NCI-H146 treated with DMSO at 0.1 percent for 48 hours (cell line): ENCODE measurements at regions not wholly inside any gene's neighbourhood (a gene's known extent, or its start where the extent isn't known, plus 50 kb on each side); places are given as distances from the start of the nearest gene placed in this dataset.

Experiments
- DNase-seq: peaks from one replicate; lab custom pipeline; 2025; ENCODE audit not compliant: unreplicated experiment; lab: John Stamatoyannopoulos, UW

DNA sequence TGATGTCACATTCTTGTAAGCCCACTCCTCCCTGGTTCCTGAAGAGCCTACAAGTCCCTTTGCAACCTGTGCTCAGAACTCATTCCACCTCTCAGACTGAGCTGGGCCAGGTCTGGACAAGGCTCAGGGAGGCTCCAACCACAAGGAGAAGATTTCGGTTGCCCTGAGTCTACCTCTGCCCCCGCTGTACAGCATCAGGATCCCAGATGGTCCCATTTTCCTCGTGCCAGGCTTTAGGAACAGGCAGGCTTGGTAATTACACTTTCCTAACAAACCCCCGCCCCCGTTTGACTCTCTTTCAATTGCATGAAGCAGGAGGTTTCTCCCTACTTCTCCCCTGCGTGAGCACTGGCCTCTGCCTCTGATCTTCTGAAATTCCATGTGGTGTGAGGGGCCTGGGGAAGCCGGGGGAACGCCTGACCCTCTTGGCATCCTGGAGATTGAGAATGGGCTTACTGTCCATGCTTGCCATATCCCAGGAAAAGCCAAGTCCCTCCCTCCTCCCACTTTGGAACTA lies 86.9 kb upstream of the CTNNA1 start:
- DNase-seq = no peak

GRCh38 chr5:138665261-138665660 lies 88.0 kb upstream of the CTNNA1 start:
- DNase-seq = no peak

DNA sequence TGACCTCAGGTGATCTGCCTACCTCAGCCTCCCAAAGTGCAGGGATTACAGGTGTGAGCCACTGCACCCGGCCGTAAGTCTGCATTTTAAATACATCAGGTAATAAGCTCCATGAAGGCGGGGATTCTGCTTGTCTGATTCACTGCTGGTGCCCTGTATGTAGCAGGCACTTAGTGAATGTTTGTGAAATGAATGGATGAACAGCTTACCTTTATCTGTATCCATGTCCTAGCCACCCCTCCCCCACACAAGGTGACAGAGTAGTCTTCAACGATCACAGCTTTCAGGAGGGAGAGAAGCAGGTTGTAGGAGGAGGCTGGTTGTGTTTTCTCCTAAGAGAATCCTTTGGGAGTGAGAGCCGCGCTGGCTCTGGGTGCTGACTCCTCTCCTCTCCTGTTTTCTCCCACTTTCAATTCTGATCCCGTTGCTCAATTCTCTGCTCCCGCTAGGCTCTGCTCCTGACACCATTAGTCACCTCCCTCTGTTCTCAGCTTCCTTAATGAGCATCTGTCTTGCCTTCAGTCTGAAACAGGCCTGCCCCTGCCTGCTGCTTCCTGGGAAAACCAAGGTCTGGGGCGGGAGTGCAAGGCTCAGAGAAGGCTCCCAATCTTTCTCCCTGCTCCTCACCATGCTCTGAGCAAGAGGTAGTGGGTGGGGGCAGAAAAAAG lies 88.8 kb upstream of the CTNNA1 start:
- no peak for DNase-seq

DNA sequence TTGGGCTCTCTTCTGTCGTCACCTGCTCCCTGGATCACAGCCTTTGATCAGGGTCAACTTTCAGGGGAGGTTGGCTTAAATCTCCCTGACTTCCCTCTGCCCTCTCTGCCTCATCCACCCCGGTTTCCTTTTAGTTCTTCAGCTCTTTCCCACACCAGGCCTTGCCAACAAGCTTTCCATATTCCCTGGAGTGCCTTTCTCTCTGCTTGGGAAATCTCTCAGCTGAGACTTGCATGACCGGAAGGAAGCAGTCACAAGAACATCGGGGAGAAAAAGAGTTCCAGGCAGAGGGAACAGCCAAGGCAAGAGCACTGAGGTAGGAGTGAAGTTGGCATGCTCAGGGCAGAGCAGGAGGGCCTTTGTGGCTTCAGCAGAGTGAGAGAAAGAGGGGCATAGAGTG lies 88.4 kb upstream of the HSPA9 start:
- DNase-seq = no peak

DNA sequence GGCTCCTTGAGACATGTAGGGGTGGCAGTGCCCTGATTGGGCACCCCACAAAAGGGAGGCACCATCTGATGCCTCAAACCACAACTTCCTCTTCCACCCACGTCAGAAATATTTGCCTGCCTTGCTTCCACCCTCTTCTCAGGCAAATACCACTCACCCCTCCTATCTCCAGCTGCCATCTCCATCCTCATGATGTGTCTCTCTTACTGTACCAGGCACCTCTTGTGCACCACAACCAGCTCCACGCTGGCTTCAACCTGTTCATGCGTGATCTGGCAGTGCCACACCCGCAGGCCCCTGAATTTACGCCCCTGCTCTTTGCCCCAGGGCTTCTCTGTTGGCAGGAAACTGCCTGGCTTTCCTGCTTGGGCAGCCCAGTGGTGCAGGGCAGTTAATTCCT lies 87.8 kb upstream of the HSPA9 start:
- no peak for DNase-seq

DNA sequence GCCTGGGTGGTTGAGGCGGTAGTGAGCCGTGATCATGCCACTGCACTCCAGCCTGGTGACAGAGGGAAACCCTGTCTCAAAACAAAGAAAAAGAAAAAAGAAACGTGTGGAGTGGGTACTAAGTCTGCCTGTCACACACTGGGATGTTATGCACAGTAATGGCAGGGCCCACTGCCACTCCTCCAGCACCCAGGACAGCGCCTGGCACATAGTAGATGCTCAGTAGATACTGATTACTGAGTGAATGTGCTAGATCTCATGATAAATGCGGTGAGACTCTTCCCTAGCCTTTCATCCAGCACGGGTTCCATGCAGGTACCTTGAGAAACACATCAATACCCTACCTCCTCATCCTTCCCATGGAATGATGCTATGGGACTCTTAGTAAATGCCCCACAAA lies 87.4 kb upstream of the HSPA9 start:
- no peak for DNase-seq

- no peak for DNase-seq
Observed at GRCh38 chr5:138661991-138662434, 86.8 kb upstream of the HSPA9 start.

DNA sequence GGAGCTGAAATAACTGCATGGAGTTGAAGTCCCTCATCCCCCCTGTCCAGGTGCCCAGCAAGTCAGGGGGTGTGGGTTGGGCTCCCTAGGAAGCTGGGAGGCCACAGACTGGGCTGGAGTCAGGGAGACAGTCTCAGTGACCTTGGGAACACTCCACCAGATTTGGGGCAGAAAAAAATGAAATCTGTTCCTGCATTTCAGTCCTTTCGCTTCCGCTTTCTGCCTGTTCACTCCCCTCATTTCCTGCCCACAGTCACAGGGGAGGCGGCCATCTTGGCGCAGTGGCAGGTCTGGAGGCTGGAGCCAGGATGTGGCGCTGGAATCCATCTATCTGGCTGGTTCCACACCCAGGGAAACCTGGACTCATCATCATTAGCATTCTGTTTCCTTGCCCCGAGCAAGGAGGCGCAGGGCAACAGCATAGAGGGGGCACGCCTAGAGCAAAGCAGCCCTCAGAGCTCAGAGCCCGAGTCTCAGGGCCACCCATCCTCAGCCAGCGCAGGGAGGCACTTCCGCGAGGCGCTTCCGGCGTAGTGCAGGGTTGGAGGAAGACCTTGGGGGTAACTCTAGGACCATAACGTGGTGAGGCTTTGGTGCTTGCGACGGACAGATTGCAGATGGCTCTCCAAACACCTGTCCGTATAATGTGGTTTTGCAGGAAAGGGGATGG lies 86.2 kb upstream of the HSPA9 start:
- DNase-seq = no peak

- DNase-seq = no peak
Observed at GRCh38 chr5:138660051-138660572, 84.9 kb upstream of the HSPA9 start.

DNA sequence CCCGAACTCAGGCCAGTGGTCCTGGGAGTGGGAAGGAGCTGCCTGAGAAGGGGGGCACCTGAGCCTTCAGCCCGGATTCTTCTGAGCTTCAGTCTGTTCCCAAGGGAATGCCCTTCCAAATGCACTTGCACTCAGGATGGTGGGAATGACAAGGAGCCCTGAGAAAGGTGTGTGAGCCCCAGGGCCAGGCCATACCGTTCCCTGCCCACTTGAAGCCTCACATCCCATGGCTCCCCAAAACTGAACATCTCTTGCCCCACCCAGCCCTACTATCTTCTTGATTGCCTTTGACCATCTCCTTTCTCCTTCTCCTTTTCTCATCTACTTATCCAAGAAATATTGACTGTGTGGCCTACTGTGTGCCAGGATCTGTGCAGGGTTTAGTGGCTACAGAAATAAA lies 84.4 kb upstream of the HSPA9 start:
- DNase-seq = no peak

- DNase-seq = no peak
Observed at GRCh38 chr5:138659121-138659520, 83.9 kb upstream of the HSPA9 start.

DNA sequence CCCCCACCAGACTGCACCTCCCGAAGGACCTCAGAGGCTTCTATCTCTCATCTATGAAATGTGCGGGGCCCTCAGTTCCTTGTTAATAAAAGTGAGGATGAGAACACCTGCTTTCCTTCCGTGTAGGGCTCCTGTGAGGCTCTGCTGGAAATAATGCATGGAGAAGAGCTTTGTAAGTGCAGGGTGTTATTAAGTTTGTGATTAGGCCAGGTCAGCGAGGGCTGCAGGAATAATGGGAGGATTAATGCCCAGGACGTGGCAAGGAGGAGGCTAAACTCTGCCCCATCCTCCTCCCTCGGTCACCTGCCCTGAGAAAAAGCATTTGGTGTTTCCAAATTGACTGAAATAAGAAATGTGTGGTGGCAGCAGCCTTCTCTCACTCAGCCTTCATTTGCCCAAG lies 83.5 kb upstream of the HSPA9 start:
- no peak for DNase-seq

- DNase-seq = no peak
Observed at GRCh38 chr5:138657360-138657759, 82.2 kb upstream of the HSPA9 start.

DNA sequence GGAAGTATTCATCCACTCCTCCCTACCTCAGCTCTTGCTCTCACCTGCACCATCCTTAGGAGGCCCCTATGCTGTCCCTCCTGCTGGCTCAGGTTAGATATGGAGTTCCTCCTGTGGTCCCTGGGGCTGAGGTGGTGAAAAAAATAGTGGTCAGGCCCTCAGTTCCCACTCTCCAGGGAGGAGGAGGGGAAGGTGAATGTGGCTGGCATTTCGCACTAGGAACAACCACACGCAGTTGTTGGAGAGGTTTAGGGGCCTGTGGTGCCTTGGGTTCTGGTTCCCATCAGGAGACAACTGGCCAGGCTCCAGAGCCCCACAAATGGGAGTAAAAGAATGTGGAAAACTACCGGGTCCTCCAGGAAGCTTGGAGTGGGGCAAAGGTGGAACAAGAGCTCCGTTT lies 81.7 kb upstream of the HSPA9 start:
- DNase-seq = no peak

DNA sequence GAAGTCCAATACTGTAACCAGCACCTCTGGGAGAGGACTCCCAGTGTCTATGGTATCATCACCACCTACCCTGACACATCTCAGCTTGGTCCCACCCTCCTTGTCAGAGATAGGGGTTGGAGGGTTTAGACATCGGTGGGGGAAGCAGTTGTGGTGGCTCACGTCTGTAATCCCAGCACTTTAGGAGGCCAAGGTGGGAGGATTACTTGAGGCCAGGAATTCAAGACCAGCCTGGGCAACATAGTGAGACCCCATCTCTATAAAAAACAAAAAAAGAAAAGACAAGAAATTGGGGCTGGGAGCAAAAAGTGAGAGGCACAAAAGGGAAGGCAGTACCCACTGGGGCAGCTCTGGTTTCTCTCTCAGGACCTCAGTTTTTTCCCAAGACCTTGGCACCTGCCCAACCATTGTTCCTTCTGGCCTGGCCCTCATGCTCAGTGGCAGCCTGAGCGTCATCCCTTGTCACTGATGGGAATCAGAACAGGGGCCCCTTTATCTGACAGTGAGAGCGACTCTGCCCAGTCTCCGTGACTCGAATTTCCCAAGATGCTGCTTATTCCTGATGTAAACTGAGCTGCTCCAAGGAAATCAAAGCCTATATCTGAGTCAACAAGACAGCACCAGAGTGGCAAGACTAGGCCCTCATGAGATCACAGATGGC lies 80.5 kb upstream of the HSPA9 start:
- DNase-seq = no peak

DNA sequence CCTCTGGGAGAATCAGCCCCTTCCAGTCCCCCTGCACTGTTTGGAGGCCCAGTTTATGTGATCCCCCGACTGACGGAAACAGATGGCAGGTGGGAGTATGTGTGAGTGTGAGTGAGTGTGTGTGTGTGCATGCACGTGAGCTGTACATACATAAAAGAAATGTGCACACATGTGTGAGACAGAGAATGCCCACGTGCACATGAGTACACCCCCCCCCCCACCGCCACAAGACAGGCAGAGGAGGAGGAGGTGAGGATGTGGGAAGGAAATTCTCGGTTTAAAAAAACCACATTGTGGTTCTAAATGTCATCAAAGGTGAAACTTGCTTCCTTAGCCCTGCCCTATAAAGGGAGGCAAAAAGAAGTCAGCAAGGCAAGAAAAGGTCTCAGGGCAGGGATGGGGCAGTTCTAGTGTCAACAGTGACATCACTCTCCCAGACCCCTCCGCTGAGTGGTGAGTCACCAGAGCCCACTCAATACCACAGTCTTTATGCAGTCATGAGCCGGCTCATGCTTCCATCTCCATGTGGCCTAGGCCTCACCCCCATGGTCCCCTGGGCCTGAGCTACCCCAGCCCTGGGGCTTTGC lies 79.2 kb upstream of the HSPA9 start:
- DNase-seq = no peak

GRCh38 chr5:138653502-138653901 lies 78.3 kb upstream of the HSPA9 start:
- no peak for DNase-seq

GRCh38 chr5:138651767-138652117 lies 76.5 kb upstream of the HSPA9 start:
- no peak for DNase-seq

- DNase-seq = no peak
Observed at GRCh38 chr5:138651058-138651766, 76.0 kb upstream of the HSPA9 start.

GRCh38 chr5:138650196-138650595 lies 75.0 kb upstream of the HSPA9 start:
- no peak for DNase-seq

DNA sequence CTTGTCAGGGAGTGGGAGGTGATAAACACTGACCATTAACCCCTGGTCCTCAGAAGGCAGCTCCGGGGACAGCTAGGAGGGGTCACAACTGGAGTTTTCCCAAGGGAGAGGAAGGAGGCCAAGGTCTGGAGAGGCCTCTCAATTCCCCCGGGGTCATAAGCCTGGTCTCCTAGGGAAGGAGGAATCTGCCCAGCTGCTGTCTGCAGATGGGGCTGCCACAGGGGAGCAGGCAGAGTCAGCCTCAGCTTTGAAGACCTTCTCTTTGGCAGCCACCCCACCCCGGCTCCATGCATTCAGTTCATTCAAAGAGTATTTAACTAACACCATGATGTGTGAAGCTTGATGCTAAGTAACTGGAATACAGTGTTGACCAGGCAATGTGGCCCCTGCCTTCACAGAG lies 74.6 kb upstream of the HSPA9 start:
- DNase-seq = no peak
